GM12872 (cell line): ENCODE measurements at regions not wholly inside any gene's neighbourhood (a gene's known extent, or its start where the extent isn't known, plus 50 kb on each side); places are given as distances from the start of the nearest gene placed in this dataset.

Experiments
- CTCF ChIP-seq: IDR thresholded peaks from 3 replicates; pipeline ENCODE4 v1.5.1; 2011; ENCODE audit warnings: low read depth, mild to moderate bottlenecking, low read length, moderate library complexity; ENCODE audit not compliant: insufficient read depth

- TF ChIP-seq CTCF, result no peak
These were observed 100.0 kb upstream of the HDAC4 start for GRCh38 chr2:239500574-239501550.

DNA sequence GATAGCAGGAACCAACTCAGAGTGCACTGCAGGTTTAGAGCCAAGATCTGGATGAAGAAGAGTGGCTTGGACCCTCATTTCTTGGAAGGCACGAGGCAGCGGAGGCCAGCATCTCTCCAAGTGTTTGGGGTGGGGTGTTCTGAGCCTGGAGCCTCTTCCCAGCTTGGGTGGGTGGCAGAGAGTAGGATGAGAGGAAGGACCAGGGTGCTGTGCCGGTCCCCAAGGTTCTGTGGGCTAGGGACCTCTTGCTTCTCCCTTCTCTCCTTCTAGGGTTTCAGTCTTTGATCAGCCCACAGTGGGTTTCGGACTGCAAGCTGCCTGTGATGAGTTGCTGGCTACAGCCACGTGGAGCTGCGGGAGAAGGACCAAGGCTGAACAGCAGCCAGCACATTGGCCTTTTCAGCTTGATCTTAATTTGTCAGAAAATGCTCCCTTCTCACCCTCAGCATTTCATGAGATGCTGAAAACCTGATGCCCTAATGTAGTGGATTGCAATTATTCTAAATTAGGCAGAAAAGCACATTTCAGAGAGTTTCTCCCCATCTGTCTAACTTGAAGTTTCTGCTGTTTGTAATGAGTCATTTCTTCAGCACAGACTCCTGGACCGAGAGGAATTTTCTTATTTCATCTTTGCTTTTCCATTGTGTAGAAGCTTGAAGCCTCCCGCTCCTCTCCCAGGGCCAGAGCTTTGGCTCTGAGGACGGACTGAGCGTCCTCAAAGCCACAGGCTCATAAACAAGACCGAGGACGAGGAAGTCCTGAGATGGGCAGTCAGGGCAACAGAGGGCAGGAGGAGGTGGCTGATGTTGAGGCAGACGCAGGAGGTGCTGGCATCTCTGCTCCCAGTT lies 99.1 kb upstream of the HDAC4 start:
- TF ChIP-seq CTCF, result no peak

DNA sequence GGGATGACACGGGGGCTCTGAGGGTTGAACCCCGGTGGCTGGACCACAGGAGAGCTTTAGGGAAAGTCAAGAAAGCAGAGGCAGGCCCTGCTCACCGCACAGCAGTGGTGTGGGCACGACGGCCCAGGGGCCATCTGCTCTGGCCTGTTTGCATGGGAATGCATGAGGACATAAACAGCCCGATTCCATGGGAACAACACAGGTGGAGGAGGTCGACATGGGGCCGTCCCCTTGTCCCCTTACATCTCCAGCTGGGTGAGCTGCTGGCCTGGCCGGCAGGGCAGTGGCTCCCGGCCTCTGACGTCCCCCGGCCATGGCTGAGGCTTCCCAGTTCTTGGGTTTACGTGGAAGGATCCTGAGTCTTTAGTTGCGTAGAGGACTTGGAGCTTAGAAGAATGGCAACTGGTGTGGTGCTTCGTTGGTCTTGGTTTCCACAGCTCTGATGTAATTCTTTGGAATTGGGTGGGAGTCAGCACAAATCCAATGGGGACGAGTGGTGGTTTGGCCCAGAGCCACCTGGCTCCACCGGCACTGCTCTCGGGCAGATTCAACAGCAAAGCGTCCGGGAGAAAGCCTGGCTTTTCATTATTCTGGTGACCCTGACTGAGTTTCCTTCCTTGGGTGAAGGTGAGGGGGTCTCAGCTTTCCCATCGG lies 98.3 kb upstream of the HDAC4 start:
- TF ChIP-seq CTCF, result no peak

DNA sequence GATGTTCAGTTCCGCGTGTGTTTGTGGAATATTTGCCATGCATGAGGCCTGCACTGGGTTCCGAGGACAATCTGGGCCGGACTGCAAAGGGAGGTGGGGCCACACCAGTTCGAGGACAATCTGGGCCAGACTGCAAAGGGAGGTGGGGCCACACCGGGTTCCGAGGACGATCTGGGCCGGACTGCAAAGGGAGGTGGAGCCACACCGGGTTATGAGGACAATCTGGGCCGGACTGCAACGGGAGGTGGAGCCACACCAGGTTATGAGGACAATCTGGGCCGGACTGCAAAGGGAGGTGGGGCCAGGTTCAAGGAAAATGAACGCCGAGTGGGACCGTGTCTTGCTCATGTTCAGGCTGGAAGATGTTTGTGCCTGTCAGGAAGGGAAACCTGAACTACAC lies 97.8 kb upstream of the HDAC4 start:
- TF ChIP-seq CTCF, result no peak

GRCh38 chr2:239496700-239497099 lies 95.9 kb upstream of the HDAC4 start:
- TF ChIP-seq CTCF, result no peak

GRCh38 chr2:239495791-239496233 lies 95.0 kb upstream of the HDAC4 start:
- no peak for TF ChIP-seq CTCF

- no peak for TF ChIP-seq CTCF
These were observed 94.4 kb upstream of the HDAC4 start for GRCh38 chr2:239495175-239495574.
